Mesodermal cell (in vitro differentiated cells): ENCODE measurements at regions not wholly inside any gene's neighbourhood (a gene's known extent, or its start where the extent isn't known, plus 50 kb on each side); places are given as distances from the start of the nearest gene placed in this dataset.

ENCODE experiments used
- H3K27ac ChIP-seq: 2 replicates; pipeline ENCODE4 v1.7.0; 2013; ENCODE audit warnings: mild to moderate bottlenecking, low read depth, low read length, moderate library complexity; ENCODE audit not compliant: severe bottlenecking
- H3K36me3 ChIP-seq: 2 replicates; pipeline ENCODE4 v1.7.1; 2013; ENCODE audit warnings: mild to moderate bottlenecking, low read length, moderate library complexity; ENCODE audit not compliant: control insufficient read depth, insufficient read depth
- H3K4me1 ChIP-seq: one replicate; pipeline ENCODE4 v1.7.1; 2013; ENCODE audit warnings: mild to moderate bottlenecking, low read length; ENCODE audit not compliant: insufficient read depth, control insufficient read depth, poor library complexity, severe bottlenecking
- H3K4me3 ChIP-seq: 2 replicates; pipeline ENCODE4 v1.7.0; 2013; ENCODE audit warnings: low read length, control low read depth, mild to moderate bottlenecking; ENCODE audit not compliant: insufficient read depth, poor library complexity, severe bottlenecking; ENCODE audit errors: extremely low read depth
- H3K9me3 ChIP-seq: 2 replicates; pipeline ENCODE4 v1.7.1; 2013; ENCODE audit warnings: mild to moderate bottlenecking, low read length, moderate library complexity; ENCODE audit not compliant: control insufficient read depth
- WGBS, 2 experiments: methylation state at CpG; one replicate each; pipeline ENCODE4 v1.1.5; 2013; ENCODE audit warnings: missing lambda C conversion rate in 2 of 2; ENCODE audit not compliant: insufficient coverage in 2 of 2; 5-methylcytosine and 5-hydroxymethylcytosine counted together

- H3K27ac ChIP-seq, result no peak overlapping the region
- H3K36me3 ChIP-seq, result no peaks in the 10 kb centered on the region
- peaks cover 4% of the 10 kb centered on the region for H3K4me1 ChIP-seq
- WGBS, 2 experiments, result 92 to 100% methylated on average over 2 of the region's 3 CpGs
- peaks cover 6% of the 10 kb centered on the region for H3K9me3 ChIP-seq
- H3K4me3 ChIP-seq, result no peak overlapping the region
Observed at GRCh38 chr9:78663369-78663768, 366.4 kb downstream of the PSAT1 start.

GRCh38 chr9:78664370-78664769, 367.4 kb downstream of the PSAT1 start:
- 100% methylated on average over 1 of the region's 2 CpGs; no CpG with 5 or more reads in 1 of the 2 experiments for WGBS, 2 experiments
- Histone ChIP-seq H3K4me1 (peaks cover 9% of the 10 kb centered on the region), H3K36me3 (no peaks in the 10 kb centered on the region), H3K4me3 (no peak overlapping the region), H3K27ac (no peak overlapping the region), H3K9me3 (peaks cover 6% of the 10 kb centered on the region)

- no peaks in the 10 kb centered on the region for H3K36me3 ChIP-seq
- H3K4me3 ChIP-seq, result no peak overlapping the region
- H3K27ac ChIP-seq, result no peak overlapping the region
- H3K4me1 ChIP-seq, result peaks cover 18% of the 10 kb centered on the region
- H3K9me3 ChIP-seq, result peaks cover 6% of the 10 kb centered on the region
- 90 to 96% methylated on average over 2 to 3 of the region's 4 CpGs for WGBS, 2 experiments
Observed at GRCh38 chr9:78666818-78667414, 370.0 kb downstream of the PSAT1 start.

- 40% methylated on average over 1 of the region's 4 CpGs; no CpG with 5 or more reads in 1 of the 2 experiments for WGBS, 2 experiments
- H3K27ac ChIP-seq, result peak overlapping the region; percentile 45
Observed at GRCh38 chr9:78668148-78668832, 371.4 kb downstream of the PSAT1 start.

GRCh38 chr9:78669591-78669990, 372.7 kb downstream of the PSAT1 start:
- Histone ChIP-seq H3K4me1 (peaks cover 20% of the 10 kb centered on the region), H3K9me3 (peaks cover 6% of the 10 kb centered on the region), H3K27ac (no peak overlapping the region), H3K4me3 (no peak overlapping the region), H3K36me3 (no peaks in the 10 kb centered on the region)
- WGBS, 2 experiments, result 92 to 97% methylated on average over 4 to 6 of the region's 7 CpGs

More at GRCh38 chr9:78668148-78668832, 371.4 kb downstream of the PSAT1 start:
- peaks cover 20% of the 10 kb centered on the region for H3K4me1 ChIP-seq
- no peak overlapping the region for H3K4me3 ChIP-seq
- H3K9me3 ChIP-seq, result peaks cover 6% of the 10 kb centered on the region
- H3K36me3 ChIP-seq, result no peaks in the 10 kb centered on the region

- H3K4me3 ChIP-seq, result no peak overlapping the region
- H3K4me1 ChIP-seq, result peaks cover 20% of the 10 kb centered on the region
- H3K36me3 ChIP-seq, result no peaks in the 10 kb centered on the region
- WGBS, 2 experiments, result 100% methylated on average over 2 of the region's 3 CpGs; no CpG with 5 or more reads in 1 of the 2 experiments
- no peak overlapping the region for H3K27ac ChIP-seq
- peaks cover 3% of the 10 kb centered on the region for H3K9me3 ChIP-seq
Observed at GRCh38 chr9:78671785-78672184, 374.9 kb downstream of the PSAT1 start.

- Histone ChIP-seq H3K27ac (no peak overlapping the region), H3K4me3 (no peak overlapping the region), H3K4me1 (peaks cover 7% of the 10 kb centered on the region), H3K9me3 (no peaks in the 10 kb centered on the region), H3K36me3 (no peaks in the 10 kb centered on the region)
- WGBS, 2 experiments, result 83% methylated on average over 2 of the region's 2 CpGs; no CpG with 5 or more reads in 1 of the 2 experiments
Observed at GRCh38 chr9:78674874-78675273, 377.9 kb downstream of the PSAT1 start.

- no peak overlapping the region for H3K27ac ChIP-seq
- H3K4me3 ChIP-seq, result no peak overlapping the region
- 100% methylated on average over 1 of the region's 2 CpGs; no CpG with 5 or more reads in 1 of the 2 experiments for WGBS, 2 experiments
- H3K36me3 ChIP-seq, result no peaks in the 10 kb centered on the region
- H3K9me3 ChIP-seq, result no peaks in the 10 kb centered on the region
- peaks cover 7% of the 10 kb centered on the region for H3K4me1 ChIP-seq
Observed at GRCh38 chr9:78676009-78676408, 379.1 kb downstream of the PSAT1 start.

GRCh38 chr9:78676623-78677022, 379.7 kb downstream of the PSAT1 start:
- no peaks in the 10 kb centered on the region for H3K9me3 ChIP-seq
- H3K27ac ChIP-seq, result no peak overlapping the region
- no peak overlapping the region for H3K4me3 ChIP-seq
- no peaks in the 10 kb centered on the region for H3K36me3 ChIP-seq
- H3K4me1 ChIP-seq, result peaks cover 5% of the 10 kb centered on the region

- no peaks in the 10 kb centered on the region for H3K9me3 ChIP-seq
- WGBS, 2 experiments, result 86 to 89% methylated on average over 1 of the region's 2 CpGs
- H3K27ac ChIP-seq, result no peak overlapping the region
- H3K4me1 ChIP-seq, result no peaks in the 10 kb centered on the region
- H3K36me3 ChIP-seq, result no peaks in the 10 kb centered on the region
- no peak overlapping the region for H3K4me3 ChIP-seq
Observed at GRCh38 chr9:78677326-78677725, 380.4 kb downstream of the PSAT1 start.

GRCh38 chr9:78678877-78679276, 382.0 kb downstream of the PSAT1 start:
- Histone ChIP-seq H3K4me3 (no peak overlapping the region), H3K27ac (no peak overlapping the region), H3K36me3 (no peaks in the 10 kb centered on the region), H3K9me3 (no peaks in the 10 kb centered on the region), H3K4me1 (no peaks in the 10 kb centered on the region)
- WGBS, 2 experiments, result 93 to 100% methylated on average over 3 of the region's 5 CpGs
